Neural crest cell (in vitro differentiated cells): ENCODE measurements at regions not wholly inside any gene's neighbourhood (a gene's known extent, or its start where the extent isn't known, plus 50 kb on each side); places are given as distances from the start of the nearest gene placed in this dataset.
A peak's percentile ranks its signal among the peaks of the same experiment; 100 is the strongest.

Experiments
- DNase-seq: peaks from one replicate; pipeline ENCODE4 v3.0.0; 2021; ENCODE audit warnings: low read depth, mixed read lengths, low spot score
- H3K27ac Mint-ChIP-seq: one replicate; pipeline ENCODE4 v1.8.0; 2021; ENCODE audit warnings: mild to moderate bottlenecking, mixed read lengths; ENCODE audit not compliant: unreplicated experiment
- H3K27me3 Mint-ChIP-seq: 2 replicates; pipeline ENCODE4 v1.8.0; 2021; ENCODE audit warnings: low read depth, mild to moderate bottlenecking, mixed read lengths
- H3K36me3 Mint-ChIP-seq: 2 replicates; pipeline ENCODE4 v1.8.0; 2021; ENCODE audit warnings: low read depth, mild to moderate bottlenecking, mixed read lengths
- H3K4me1 Mint-ChIP-seq: 2 replicates; pipeline ENCODE4 v1.8.0; 2021; ENCODE audit warnings: mixed read lengths
- H3K4me3 Mint-ChIP-seq: one replicate; pipeline ENCODE4 v1.8.0; 2021; ENCODE audit warnings: mild to moderate bottlenecking, mixed read lengths
- H3K9me3 Mint-ChIP-seq: 2 replicates; pipeline ENCODE4 v1.8.0; 2021; ENCODE audit warnings: mixed read lengths
- CTCF ChIP-seq: fragments of 200-600 bp; sonication (generic); conservative IDR thresholded peaks from 2 replicates; pipeline ENCODE4 v1.5.0; 2021; ENCODE audit warnings: antibody characterized with exemption, mild to moderate bottlenecking

- Mint-ChIP-seq H3K27me3 (no peaks in the 10 kb centered on the region), H3K4me3 (no peak overlapping the region)
These were observed 74.6 kb upstream of the TPK1 start for GRCh38 chr7:144910411-144910810.

GRCh38 chr7:144908943-144909556, 73.2 kb upstream of the TPK1 start:
- Mint-ChIP-seq H3K36me3 (no peaks in the 10 kb centered on the region), H3K27ac (no peak overlapping the region), H3K27me3 (no peaks in the 10 kb centered on the region), H3K4me1 (peaks cover 18% of the 10 kb centered on the region), H3K4me3 (no peak overlapping the region), H3K9me3 (no peaks in the 10 kb centered on the region)
- no peak for TF ChIP-seq CTCF
- no peak for DNase-seq

More at GRCh38 chr7:144910411-144910810, 74.6 kb upstream of the TPK1 start:
- H3K9me3 Mint-ChIP-seq, result no peaks in the 10 kb centered on the region
- no peaks in the 10 kb centered on the region for H3K36me3 Mint-ChIP-seq
- TF ChIP-seq CTCF, result no peak
- H3K27ac Mint-ChIP-seq, result no peak overlapping the region
- peaks cover 18% of the 10 kb centered on the region for H3K4me1 Mint-ChIP-seq
- no peak for DNase-seq

GRCh38 chr7:144908324-144908723, 72.5 kb upstream of the TPK1 start:
- Mint-ChIP-seq H3K4me1 (peaks cover 18% of the 10 kb centered on the region), H3K36me3 (no peaks in the 10 kb centered on the region), H3K4me3 (no peak overlapping the region), H3K27me3 (no peaks in the 10 kb centered on the region), H3K9me3 (no peaks in the 10 kb centered on the region), H3K27ac (no peak overlapping the region)
- DNase-seq, result no peak
- TF ChIP-seq CTCF, result no peak

DNA sequence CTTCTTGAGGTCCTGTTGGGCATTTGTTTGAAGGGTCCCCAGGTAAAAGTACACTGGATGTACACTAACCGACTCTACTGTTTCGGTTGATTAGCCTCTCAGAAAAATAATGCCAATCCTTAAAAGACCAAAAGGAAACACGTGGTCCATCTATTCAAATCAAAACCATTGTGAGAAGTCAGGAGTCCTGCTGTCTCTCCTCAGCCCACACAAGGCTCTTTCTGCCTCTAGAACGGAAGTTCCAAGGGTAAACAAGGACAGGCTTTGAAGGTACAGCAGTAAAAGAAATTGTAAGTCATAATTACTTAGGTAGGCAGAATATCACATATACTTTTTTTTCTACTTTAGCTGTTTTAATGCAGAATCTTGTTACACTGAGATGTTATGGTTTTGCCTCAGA, 71.7 kb upstream of the TPK1 start:
- DNase-seq, result no peak
- no peak for TF ChIP-seq CTCF
- Mint-ChIP-seq H3K4me3 (no peak overlapping the region), H3K4me1 (peaks cover 18% of the 10 kb centered on the region), H3K27ac (peak overlapping the region; percentile 10), H3K36me3 (no peaks in the 10 kb centered on the region), H3K27me3 (no peaks in the 10 kb centered on the region), H3K9me3 (no peaks in the 10 kb centered on the region)

DNA sequence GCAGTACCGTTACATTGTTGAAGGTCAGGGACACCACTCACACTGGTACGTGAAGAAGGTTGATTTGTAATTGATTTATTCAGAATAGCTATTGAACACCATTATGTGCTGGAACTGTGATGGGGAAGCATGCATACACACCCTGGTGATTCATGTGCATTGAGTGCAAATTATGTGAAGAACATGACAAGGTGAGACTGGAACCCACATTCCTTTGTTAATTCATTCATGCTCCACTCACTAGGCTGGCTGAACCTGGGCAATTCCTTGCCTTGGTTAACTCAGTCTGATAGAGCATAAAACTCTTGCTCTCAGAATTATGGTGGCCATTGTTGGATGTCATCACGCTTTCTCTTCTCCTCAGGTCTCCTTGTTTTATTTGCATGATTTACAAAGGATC, 67.3 kb upstream of the TPK1 start:
- Mint-ChIP-seq H3K4me3 (no peak overlapping the region), H3K27me3 (no peaks in the 10 kb centered on the region), H3K27ac (no peak overlapping the region), H3K4me1 (peaks cover 9% of the 10 kb centered on the region), H3K36me3 (no peaks in the 10 kb centered on the region), H3K9me3 (peaks cover 3% of the 10 kb centered on the region)
- DNase-seq, result no peak
- TF ChIP-seq CTCF, result no peak
